Endothelial cell of umbilical vein (primary cell): ENCODE measurements at regions not wholly inside any gene's neighbourhood (a gene's known extent, or its start where the extent isn't known, plus 50 kb on each side); places are given as distances from the start of the nearest gene placed in this dataset.

Source experiments
- POLR2AphosphoS5 ChIP-seq: IDR thresholded peaks from 2 replicates; pipeline ENCODE4 v1.6.1; 2012; ENCODE audit warnings: low read depth, mild to moderate bottlenecking, control low read depth, low read length, moderate library complexity; ENCODE audit not compliant: insufficient read depth
- TF ChIP-seq, protein P1 (sequence below), 2 donors: IDR thresholded peaks; 1 replicate in 1 of 2; 2 replicates in 1 of 2; pipeline ENCODE4 v1.5.1; 2011; ENCODE audit warnings: low read length in 2 of 2, mild to moderate bottlenecking in 2 of 2, moderate library complexity in 2 of 2, control low read depth in 1 of 2, inconsistent platforms in 1 of 2, low read depth in 1 of 2; ENCODE audit not compliant: insufficient read depth in 1 of 2; ENCODE audit errors: extremely low read depth in 1 of 2

DNA sequence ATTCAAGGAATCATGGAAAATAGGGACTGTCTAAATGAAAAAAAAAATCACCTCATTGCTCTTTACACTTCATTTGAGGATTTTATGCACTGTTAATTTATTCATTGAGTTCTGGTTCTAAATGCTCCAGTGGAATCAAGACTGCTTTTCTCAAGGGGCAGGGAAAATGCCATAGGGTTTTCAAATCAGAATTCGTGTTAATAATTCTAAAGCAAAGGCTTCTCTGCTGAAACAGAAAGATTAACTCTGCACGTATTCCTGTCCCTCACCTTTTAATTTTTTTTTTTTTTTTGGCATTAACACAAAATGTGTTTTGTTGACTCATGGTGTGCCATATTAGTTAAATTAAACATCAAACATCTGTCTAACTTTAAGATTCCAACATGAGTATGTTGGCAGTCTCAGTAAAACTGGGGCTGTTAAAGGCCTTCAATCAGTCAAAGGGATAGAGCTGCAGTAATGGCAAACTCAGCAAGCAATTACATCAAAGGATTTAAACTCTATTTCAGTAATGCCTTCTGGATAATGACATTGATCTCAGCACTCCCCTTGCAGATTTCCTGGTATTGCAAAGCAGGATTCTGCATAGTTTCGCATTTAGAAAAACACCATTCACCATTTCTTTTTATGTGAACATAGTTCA, 878.1 kb downstream of the RAPGEF2 start:
- TF ChIP-seq, protein P1, sequence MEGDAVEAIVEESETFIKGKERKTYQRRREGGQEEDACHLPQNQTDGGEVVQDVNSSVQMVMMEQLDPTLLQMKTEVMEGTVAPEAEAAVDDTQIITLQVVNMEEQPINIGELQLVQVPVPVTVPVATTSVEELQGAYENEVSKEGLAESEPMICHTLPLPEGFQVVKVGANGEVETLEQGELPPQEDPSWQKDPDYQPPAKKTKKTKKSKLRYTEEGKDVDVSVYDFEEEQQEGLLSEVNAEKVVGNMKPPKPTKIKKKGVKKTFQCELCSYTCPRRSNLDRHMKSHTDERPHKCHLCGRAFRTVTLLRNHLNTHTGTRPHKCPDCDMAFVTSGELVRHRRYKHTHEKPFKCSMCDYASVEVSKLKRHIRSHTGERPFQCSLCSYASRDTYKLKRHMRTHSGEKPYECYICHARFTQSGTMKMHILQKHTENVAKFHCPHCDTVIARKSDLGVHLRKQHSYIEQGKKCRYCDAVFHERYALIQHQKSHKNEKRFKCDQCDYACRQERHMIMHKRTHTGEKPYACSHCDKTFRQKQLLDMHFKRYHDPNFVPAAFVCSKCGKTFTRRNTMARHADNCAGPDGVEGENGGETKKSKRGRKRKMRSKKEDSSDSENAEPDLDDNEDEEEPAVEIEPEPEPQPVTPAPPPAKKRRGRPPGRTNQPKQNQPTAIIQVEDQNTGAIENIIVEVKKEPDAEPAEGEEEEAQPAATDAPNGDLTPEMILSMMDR (IDR thresholded peaks at IDR 0.05; ENCODE audit: extremely low read depth in 1 of 2, insufficient read depth in 1 of 2, low read depth in 1 of 2, low read length in 2 of 2), result no peak
- no peak for TF ChIP-seq POLR2AphosphoS5
